Breast epithelium (tissue), 4 donors: ENCODE measurements at regions not wholly inside any gene's neighbourhood (a gene's known extent, or its start where the extent isn't known, plus 50 kb on each side); places are given as distances from the start of the nearest gene placed in this dataset.

Experiments
- DNase-seq, 2 donors: peaks; one replicate each; pipeline ENCODE4 v3.0.0-alpha.2; 2019; ENCODE audit warnings: low spot score in 2 of 2
- H3K27ac ChIP-seq, 2 donors: fragments of 200-600 bp; sonication (generic) in 1 of 2; one replicate each; pipeline ENCODE4 v1.5.1; 2016 to 2019; ENCODE audit warnings: mild to moderate bottlenecking in 1 of 2
- H3K27me3 ChIP-seq, 2 donors: fragments of 200-600 bp; sonication (generic) in 1 of 2; one replicate each; pipeline versions ENCODE4 v1.5.1 to v1.6.0; 2017 to 2019; ENCODE audit warnings: control low read depth in 1 of 2, mild to moderate bottlenecking in 1 of 2
- H3K36me3 ChIP-seq: fragments of 200-600 bp; one replicate; pipeline ENCODE4 v1.5.1; 2019
- H3K4me1 ChIP-seq, 2 donors: fragments of 200-600 bp; sonication (generic); one replicate each; pipeline ENCODE4 v1.5.1; 2016 to 2019; ENCODE audit warnings: control low read depth in 1 of 2
- H3K4me3 ChIP-seq, 3 donors: fragments of 200-600 bp; sonication (generic); 1 replicate in 2 of 3; 2 replicates in 1 of 3; pipeline ENCODE4 v1.5.1; 2016 to 2019; ENCODE audit warnings: mild to moderate bottlenecking in 3 of 3, moderate library complexity in 2 of 3
- H3K9me3 ChIP-seq, 2 donors: fragments of 200-600 bp; sonication (generic) in 1 of 2; one replicate each; pipeline ENCODE4 v1.5.1; 2016 to 2019; ENCODE audit warnings: control low read depth in 1 of 2
- CTCF ChIP-seq, 3 donors: fragments of 450-650 bp; IDR thresholded peaks; one replicate each; pipeline ENCODE4 v1.5.1; 2016 to 2017; ENCODE audit warnings: antibody characterized with exemption in 3 of 3, mild to moderate bottlenecking in 3 of 3, moderate library complexity in 3 of 3
- POLR2A ChIP-seq: fragments of 450-650 bp; IDR thresholded peaks from one replicate; pipeline ENCODE4 v1.6.1; 2016; ENCODE audit warnings: antibody characterized with exemption, mild to moderate bottlenecking, moderate library complexity
- POLR2AphosphoS5 ChIP-seq, 3 donors: sonication (generic); formaldehyde crosslinking; IDR thresholded peaks; one replicate each; pipeline ENCODE4 v1.6.1; 2017; ENCODE audit warnings: antibody characterized with exemption in 3 of 3
- intact Hi-C: fragments of 100-400 bp; cut with DNase I; formaldehyde crosslinking; loops from one replicate; pipeline ENCODE4 v1.15.1; 2023; ENCODE audit warnings: low total_unique reads

DNA sequence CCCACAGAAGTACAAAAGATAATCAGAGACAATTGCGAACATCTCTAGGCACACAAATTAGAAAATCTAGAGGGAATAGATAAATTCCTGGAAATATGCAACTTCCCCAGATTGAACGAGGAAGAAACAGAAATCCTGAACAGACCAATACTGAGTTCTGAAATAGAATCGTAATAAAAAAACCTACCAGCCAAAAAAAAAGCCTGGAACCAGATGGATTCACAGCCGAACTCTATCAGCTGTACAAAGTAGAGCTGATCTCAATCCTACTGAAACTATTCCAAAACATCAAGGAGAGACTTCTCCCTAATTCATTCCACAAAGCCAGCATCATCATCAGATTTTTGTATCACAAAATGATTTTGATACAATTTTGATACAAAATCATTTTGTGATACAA lies 206.4 kb downstream of the REEP3 start:
- DNase-seq = no peak
- no peaks in the 10 kb centered on the region for H3K27me3 ChIP-seq
- H3K9me3 ChIP-seq = no peaks in the 10 kb centered on the region
- no peak overlapping the region for H3K27ac ChIP-seq
- intact Hi-C loops = no loop called here
- no peak overlapping the region for H3K4me3 ChIP-seq
- TF ChIP-seq CTCF (IDR thresholded peaks at IDR 0.05) (no peak), POLR2AphosphoS5 (IDR thresholded peaks at IDR 0.05) (no peak)
- no peaks in the 10 kb centered on the region for H3K36me3 ChIP-seq
- no peaks in the 10 kb centered on the region for H3K4me1 ChIP-seq

- intact Hi-C loops = no loop called here
- Histone ChIP-seq H3K4me1 (no peaks in the 10 kb centered on the region), H3K36me3 (no peaks in the 10 kb centered on the region), H3K9me3 (no peaks in the 10 kb centered on the region), H3K27ac (no peak overlapping the region), H3K4me3 (no peak overlapping the region), H3K27me3 (no peaks in the 10 kb centered on the region)
- TF ChIP-seq POLR2AphosphoS5 (IDR thresholded peaks at IDR 0.05) (no peak), CTCF (IDR thresholded peaks at IDR 0.05) (no peak), POLR2A (no peak)
- DNase-seq = no peak
These were observed 214.1 kb downstream of the REEP3 start for GRCh38 chr10:63735305-63735704.

DNA sequence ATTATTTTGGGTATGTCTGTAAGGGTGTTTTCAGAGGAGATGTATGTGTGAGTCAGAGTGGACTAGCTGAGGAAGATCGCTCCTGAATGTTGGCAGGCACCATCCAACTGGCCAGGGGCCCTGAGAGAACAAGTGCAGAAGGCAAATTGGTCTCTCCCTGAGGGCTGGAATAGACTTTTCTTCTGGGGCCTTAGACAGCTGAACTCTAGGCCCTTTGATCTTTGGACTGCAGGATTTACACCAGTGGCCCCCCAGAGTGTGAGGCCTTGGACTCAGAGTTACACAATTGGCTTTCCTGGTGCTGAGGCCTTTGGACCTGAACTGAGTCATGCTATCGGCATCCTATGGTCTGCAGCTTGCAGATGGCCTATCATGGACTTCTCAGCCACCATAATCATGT lies 217.2 kb downstream of the REEP3 start:
- TF ChIP-seq POLR2A (no peak), POLR2AphosphoS5 (IDR thresholded peaks at IDR 0.05) (no peak), CTCF (IDR thresholded peaks at IDR 0.05) (no peak)
- Histone ChIP-seq H3K36me3 (no peaks in the 10 kb centered on the region), H3K9me3 (no peaks in the 10 kb centered on the region), H3K27ac (no peak overlapping the region), H3K27me3 (no peaks in the 10 kb centered on the region), H3K4me1 (no peaks in the 10 kb centered on the region), H3K4me3 (no peak overlapping the region)
- no peak for DNase-seq
- intact Hi-C loops = no loop called here

- H3K36me3 ChIP-seq = no peaks in the 10 kb centered on the region
- peak overlapping the region in 1 of 2 donors; percentile 15 for H3K27ac ChIP-seq
These were observed 223.1 kb downstream of the REEP3 start for GRCh38 chr10:63744060-63744941.

GRCh38 chr10:63749915-63750314 lies 228.7 kb downstream of the REEP3 start:
- intact Hi-C loops = no loop called here
- TF ChIP-seq CTCF (IDR thresholded peaks at IDR 0.05) = no peak
- TF ChIP-seq POLR2AphosphoS5 (IDR thresholded peaks at IDR 0.05) = no peak
- TF ChIP-seq POLR2A = no peak

More at GRCh38 chr10:63744060-63744941, 223.1 kb downstream of the REEP3 start:
- intact Hi-C loops = no loop called here
- Histone ChIP-seq H3K4me3 (no peak overlapping the region), H3K9me3 (no peaks in the 10 kb centered on the region), H3K27me3 (no peaks in the 10 kb centered on the region), H3K4me1 (no peaks in the 10 kb centered on the region)
- TF ChIP-seq POLR2AphosphoS5 (IDR thresholded peaks at IDR 0.05) = peak in 1 of 3 donors; percentile 41
- TF ChIP-seq POLR2A = no peak
- no peak for DNase-seq

More at GRCh38 chr10:63749915-63750314, 228.7 kb downstream of the REEP3 start:
- Histone ChIP-seq H3K27me3 (no peaks in the 10 kb centered on the region), H3K4me1 (no peaks in the 10 kb centered on the region), H3K27ac (no peak overlapping the region), H3K36me3 (no peaks in the 10 kb centered on the region), H3K9me3 (no peaks in the 10 kb centered on the region), H3K4me3 (no peak overlapping the region)
- no peak for DNase-seq
